ENCODE measurements at regions not wholly inside any gene's neighbourhood (a gene's known extent, or its start where the extent isn't known, plus 50 kb on each side); places are given as distances from the start of the nearest gene placed in this dataset.
"Not testable (repeated sequence)": the region's sequence is repeated elsewhere in the genome, so short reads cannot be mapped to it uniquely, and the experiment has no call there.

DNA sequence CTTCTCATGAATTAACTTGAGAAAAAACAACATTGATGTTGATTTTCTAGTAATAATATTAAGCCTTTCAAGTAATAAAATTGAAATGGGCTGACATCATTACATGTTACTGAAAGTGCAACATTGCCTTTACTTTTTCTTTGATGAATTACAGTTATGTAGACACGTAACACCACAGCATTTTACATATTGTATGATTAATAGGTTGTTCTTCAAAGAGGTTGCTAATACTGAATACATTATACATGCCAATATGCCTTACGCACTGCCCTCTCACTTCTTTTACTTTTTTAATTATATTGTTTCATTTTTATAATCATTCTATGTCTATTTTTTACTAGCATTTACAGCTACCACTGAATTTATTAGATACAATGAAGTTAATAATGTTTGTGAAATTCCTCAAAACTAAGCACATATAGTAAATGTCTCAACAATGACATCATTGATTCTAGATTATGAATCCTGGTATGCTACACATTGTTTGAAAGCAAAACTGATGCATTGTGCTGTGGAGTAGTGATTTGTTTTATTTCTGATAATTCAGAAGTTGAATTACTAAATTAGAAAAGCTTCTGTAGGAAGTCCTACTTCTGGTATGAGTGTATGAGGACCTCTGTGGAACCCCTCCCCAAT is 464.4 kb upstream of the IZUMO3 start:
- Histone ChIP-seq H3K36me3 (no peaks in the 10 kb centered on the region), H3K27me3 (no peaks in the 10 kb centered on the region), H3K9me3 (no peaks in the 10 kb centered on the region), H3K4me3 (no peak overlapping the region), H3K27ac (no peak overlapping the region), H3K4me1 (no peaks in the 10 kb centered on the region)
- no peak for DNase-seq
- in situ Hi-C loops (cut with MboI; ENCODE audit: low pct_ligation_motif_present in 1 of 4, low pct_unique_long_range_greater_than_20kb in 1 of 4, low sequenced_read_pairs in 3 of 4) = loop anchor here in 1 of 4 donors (25.0 kb wide), 1 partner anchor 98 kb away; no protein-coding TSS in a partner anchor
- intact Hi-C loops (cut with DNase I; ENCODE audit: low total_unique reads) = no loop called here
- no peak for TF ChIP-seq CTCF (IDR thresholded peaks at IDR 0.05)
- TF ChIP-seq POLR2AphosphoS5 (IDR thresholded peaks at IDR 0.05) = no peak
- no peak for TF ChIP-seq EP300 (IDR thresholded peaks at IDR 0.05; ENCODE audit: low read depth)
- no peak for TF ChIP-seq POLR2A (IDR thresholded peaks at IDR 0.05)
- WGBS, 2 donors (ENCODE audit: low coverage in 1 of 2) = 77 to 78% methylated on average over 2 of the region's 2 CpGs

- TF ChIP-seq EP300 (IDR thresholded peaks at IDR 0.05; ENCODE audit: low read depth) (no peak), POLR2A (IDR thresholded peaks at IDR 0.05) (no peak), CTCF (IDR thresholded peaks at IDR 0.05) (no peak), POLR2AphosphoS5 (IDR thresholded peaks at IDR 0.05) (no peak)
- in situ Hi-C loops (cut with MboI; ENCODE audit: low pct_ligation_motif_present in 1 of 4, low pct_unique_long_range_greater_than_20kb in 1 of 4, low sequenced_read_pairs in 3 of 4) = loop anchor here in 1 of 4 donors (25.0 kb wide), 1 partner anchor 91 kb away; no protein-coding TSS in a partner anchor
- no peak overlapping the region for H3K4me3 ChIP-seq
- H3K9me3 ChIP-seq = no peaks in the 10 kb centered on the region
- 70% methylated on average over 10 of the region's 10 CpGs; no CpG with 5 or more reads in 1 of the 2 donors for WGBS, 2 donors (ENCODE audit: low coverage in 1 of 2)
- H3K27me3 ChIP-seq = no peaks in the 10 kb centered on the region
- H3K27ac ChIP-seq = no peak overlapping the region
- no peak for DNase-seq
- H3K4me1 ChIP-seq = no peaks in the 10 kb centered on the region
- intact Hi-C loops (cut with DNase I; ENCODE audit: low total_unique reads) = no loop called here
- no peaks in the 10 kb centered on the region for H3K36me3 ChIP-seq
These were observed 458.0 kb upstream of the IZUMO3 start for GRCh38 chr9:25003686-25004085.

DNA sequence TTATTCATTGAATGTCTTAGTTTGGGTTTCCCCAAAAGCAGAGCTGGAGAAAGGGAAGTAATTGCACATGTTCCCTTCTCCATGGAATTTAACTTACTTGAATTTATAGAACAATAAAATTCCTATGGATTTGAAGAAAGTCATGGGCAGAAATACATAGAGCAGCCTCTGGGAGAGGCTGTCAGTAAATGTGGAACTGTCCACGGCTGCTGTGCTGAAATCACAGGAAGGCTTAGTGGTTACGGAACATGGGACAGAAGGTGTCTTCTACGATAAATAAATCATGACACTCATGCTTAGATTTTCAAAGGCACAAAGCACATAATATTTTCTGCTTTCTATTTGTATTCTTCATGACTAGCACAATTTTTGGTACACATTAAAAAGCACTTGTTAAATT is 440.6 kb upstream of the IZUMO3 start:
- intact Hi-C loops (cut with DNase I; ENCODE audit: low total_unique reads) = no loop called here
- 43 to 67% methylated on average over 3 of the region's 3 CpGs for WGBS, 2 donors (ENCODE audit: low coverage in 1 of 2)
- in situ Hi-C loops (cut with MboI; ENCODE audit: low pct_ligation_motif_present in 1 of 4, low pct_unique_long_range_greater_than_20kb in 1 of 4, low sequenced_read_pairs in 3 of 4) = no loop called here
- DNase-seq = no peak
- H3K36me3 ChIP-seq = no peaks in the 10 kb centered on the region
- no peaks in the 10 kb centered on the region for H3K27me3 ChIP-seq
- TF ChIP-seq POLR2A (IDR thresholded peaks at IDR 0.05) (no peak), CTCF (IDR thresholded peaks at IDR 0.05) (no peak), POLR2AphosphoS5 (IDR thresholded peaks at IDR 0.05) (no peak), EP300 (IDR thresholded peaks at IDR 0.05; ENCODE audit: low read depth) (no peak)
- no peak overlapping the region for H3K27ac ChIP-seq
- no peaks in the 10 kb centered on the region for H3K9me3 ChIP-seq
- H3K4me1 ChIP-seq = no peaks in the 10 kb centered on the region
- no peak overlapping the region for H3K4me3 ChIP-seq

- H3K27me3 ChIP-seq; DNase-seq; H3K9me3 ChIP-seq; H3K4me1 ChIP-seq; H3K4me3 ChIP-seq; H3K36me3 ChIP-seq; in situ Hi-C loops (cut with MboI; ENCODE audit: low pct_ligation_motif_present in 1 of 4, low pct_unique_long_range_greater_than_20kb in 1 of 4, low sequenced_read_pairs in 3 of 4); intact Hi-C loops (cut with DNase I; ENCODE audit: low total_unique reads); H3K27ac ChIP-seq: not testable (repeated sequence)
- 99% methylated on average over 8 of the region's 8 CpGs; no CpG with 5 or more reads in 1 of the 2 donors for WGBS, 2 donors (ENCODE audit: low coverage in 1 of 2)
These were observed 425.1 kb upstream of the IZUMO3 start for GRCh38 chr9:24970780-24971179.

DNA sequence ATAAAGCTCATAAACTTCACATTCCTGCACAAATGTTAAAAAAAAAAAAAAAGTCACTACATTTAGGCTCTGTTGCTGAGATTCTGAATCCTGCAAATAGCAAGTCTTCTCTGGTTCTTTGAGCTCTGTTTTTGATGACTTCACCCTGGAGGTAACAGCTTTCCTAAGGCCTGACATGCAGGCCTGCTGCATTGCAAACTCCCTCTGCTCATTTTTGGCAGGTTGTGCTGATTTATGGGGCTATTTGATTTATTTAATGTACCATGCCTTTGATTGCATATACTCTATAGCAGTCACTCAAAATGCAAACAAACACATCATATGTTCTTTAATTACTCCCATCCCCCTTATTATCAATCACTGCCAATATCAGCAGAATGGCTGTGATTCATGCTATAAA is 416.1 kb upstream of the IZUMO3 start:
- in situ Hi-C loops (cut with MboI; ENCODE audit: low pct_ligation_motif_present in 1 of 4, low pct_unique_long_range_greater_than_20kb in 1 of 4, low sequenced_read_pairs in 3 of 4) (no loop called here), intact Hi-C loops (cut with DNase I; ENCODE audit: low total_unique reads) (loop anchor here (5.0 kb wide), 2 partner anchors 1576 to 1719 kb away; no protein-coding TSS in a partner anchor)
- no peak for TF ChIP-seq POLR2AphosphoS5 (IDR thresholded peaks at IDR 0.05)
- TF ChIP-seq EP300 (IDR thresholded peaks at IDR 0.05; ENCODE audit: low read depth) = no peak
- no peak for TF ChIP-seq POLR2A (IDR thresholded peaks at IDR 0.05)
- TF ChIP-seq CTCF (IDR thresholded peaks at IDR 0.05) = no peak
- no peaks in the 10 kb centered on the region for H3K36me3 ChIP-seq
- no peaks in the 10 kb centered on the region for H3K9me3 ChIP-seq
- H3K4me1 ChIP-seq = no peaks in the 10 kb centered on the region
- no peaks in the 10 kb centered on the region for H3K27me3 ChIP-seq
- DNase-seq = no peak
- no peak overlapping the region for H3K4me3 ChIP-seq
- no peak overlapping the region for H3K27ac ChIP-seq

Measured in transverse colon (tissue), 4 donors.